GM19463 (cell line): ENCODE measurements at regions not wholly inside any gene's neighbourhood (a gene's known extent, or its start where the extent isn't known, plus 50 kb on each side); places are given as distances from the start of the nearest gene placed in this dataset.
"Not testable (repeated sequence)": the region's sequence is repeated elsewhere in the genome, so short reads cannot be mapped to it uniquely, and the experiment has no call there.

ENCODE experiments used
- ATAC-seq: cut with Tn5 transposase; IDR thresholded peaks from one replicate; pipeline ENCODE4 v1.9.1; 2021; ENCODE audit warnings: mild to moderate bottlenecking, moderate library complexity; ENCODE audit not compliant: unreplicated experiment

GRCh38 chr15:21262851-21263425, 177.4 kb downstream of the POTEB3 start:
- ATAC-seq = no peak

GRCh38 chr15:21261965-21262850, 178.1 kb downstream of the POTEB3 start:
- ATAC-seq = no peak

- no peak for ATAC-seq
Measured at GRCh38 chr15:21261396-21261964, 178.8 kb downstream of the POTEB3 start.

GRCh38 chr15:21260966-21261395, 179.3 kb downstream of the POTEB3 start:
- ATAC-seq = no peak

- not testable (repeated sequence) for ATAC-seq
Measured at GRCh38 chr15:21258635-21259034, 181.7 kb downstream of the POTEB3 start.

- not testable (repeated sequence) for ATAC-seq
Measured at GRCh38 chr15:21249508-21250019, 190.7 kb downstream of the POTEB3 start.
